NCI-H1694 treated with DMSO at 0.1 percent for 48 hours (cell line): ENCODE measurements at regions not wholly inside any gene's neighbourhood (a gene's known extent, or its start where the extent isn't known, plus 50 kb on each side); places are given as distances from the start of the nearest gene placed in this dataset.
"Not testable (repeated sequence)": the region's sequence is repeated elsewhere in the genome, so short reads cannot be mapped to it uniquely, and the experiment has no call there.

Experiments
- DNase-seq: peaks from one replicate; lab custom pipeline; 2025; lab: John Stamatoyannopoulos, UW

- not testable (repeated sequence) for DNase-seq
Observed at GRCh38 chr4:94155404-94155803, 52.3 kb upstream of the SMARCAD1 start.

GRCh38 chr4:94156826-94157225 lies 50.8 kb upstream of the SMARCAD1 start:
- DNase-seq, result no peak
